HFF-Myc (cell line): ENCODE measurements at regions not wholly inside any gene's neighbourhood (a gene's known extent, or its start where the extent isn't known, plus 50 kb on each side); places are given as distances from the start of the nearest gene placed in this dataset.
"Not testable (repeated sequence)": the region's sequence is repeated elsewhere in the genome, so short reads cannot be mapped to it uniquely, and the experiment has no call there.

Experiments used
- DNase-seq: peaks from one replicate; pipeline ENCODE4 v3.0.0-alpha.2; 2011; ENCODE audit warnings: low read depth; ENCODE audit errors: extremely low read depth
- H3K4me3 ChIP-seq: replicated peaks from 2 replicates; pipeline ENCODE4 v1.5.1; 2011; ENCODE audit warnings: low read depth, mild to moderate bottlenecking, control low read depth, low read length
- TF ChIP-seq, protein P1 (sequence below): IDR thresholded peaks from 2 replicates; pipeline ENCODE4 v1.5.1; 2012; ENCODE audit warnings: mild to moderate bottlenecking, low read depth, low read length, control low read depth; ENCODE audit errors: missing control alignments

DNA sequence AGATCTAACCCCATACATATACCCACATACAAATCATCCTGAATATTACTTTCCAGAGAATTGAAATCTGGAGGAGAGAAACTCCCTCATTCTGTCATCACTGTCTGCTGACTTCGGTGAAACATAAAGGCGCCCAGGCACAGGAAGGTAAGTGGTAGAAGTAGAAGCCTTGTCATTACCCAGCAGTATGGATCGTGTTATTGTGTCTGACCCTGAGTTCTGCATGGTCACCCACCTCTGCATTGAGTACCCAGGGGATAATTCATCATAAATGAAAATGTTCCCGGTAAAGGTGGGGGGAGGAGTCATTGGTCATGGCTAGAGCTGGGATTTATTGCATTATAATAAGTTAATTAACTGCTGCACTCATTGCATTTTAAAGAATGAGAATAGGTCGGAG, 342.6 kb upstream of the PKN2 start:
- DNase-seq: no peak
- TF ChIP-seq, protein P1, sequence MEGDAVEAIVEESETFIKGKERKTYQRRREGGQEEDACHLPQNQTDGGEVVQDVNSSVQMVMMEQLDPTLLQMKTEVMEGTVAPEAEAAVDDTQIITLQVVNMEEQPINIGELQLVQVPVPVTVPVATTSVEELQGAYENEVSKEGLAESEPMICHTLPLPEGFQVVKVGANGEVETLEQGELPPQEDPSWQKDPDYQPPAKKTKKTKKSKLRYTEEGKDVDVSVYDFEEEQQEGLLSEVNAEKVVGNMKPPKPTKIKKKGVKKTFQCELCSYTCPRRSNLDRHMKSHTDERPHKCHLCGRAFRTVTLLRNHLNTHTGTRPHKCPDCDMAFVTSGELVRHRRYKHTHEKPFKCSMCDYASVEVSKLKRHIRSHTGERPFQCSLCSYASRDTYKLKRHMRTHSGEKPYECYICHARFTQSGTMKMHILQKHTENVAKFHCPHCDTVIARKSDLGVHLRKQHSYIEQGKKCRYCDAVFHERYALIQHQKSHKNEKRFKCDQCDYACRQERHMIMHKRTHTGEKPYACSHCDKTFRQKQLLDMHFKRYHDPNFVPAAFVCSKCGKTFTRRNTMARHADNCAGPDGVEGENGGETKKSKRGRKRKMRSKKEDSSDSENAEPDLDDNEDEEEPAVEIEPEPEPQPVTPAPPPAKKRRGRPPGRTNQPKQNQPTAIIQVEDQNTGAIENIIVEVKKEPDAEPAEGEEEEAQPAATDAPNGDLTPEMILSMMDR: no peak
- no peak overlapping the region for H3K4me3 ChIP-seq

DNA sequence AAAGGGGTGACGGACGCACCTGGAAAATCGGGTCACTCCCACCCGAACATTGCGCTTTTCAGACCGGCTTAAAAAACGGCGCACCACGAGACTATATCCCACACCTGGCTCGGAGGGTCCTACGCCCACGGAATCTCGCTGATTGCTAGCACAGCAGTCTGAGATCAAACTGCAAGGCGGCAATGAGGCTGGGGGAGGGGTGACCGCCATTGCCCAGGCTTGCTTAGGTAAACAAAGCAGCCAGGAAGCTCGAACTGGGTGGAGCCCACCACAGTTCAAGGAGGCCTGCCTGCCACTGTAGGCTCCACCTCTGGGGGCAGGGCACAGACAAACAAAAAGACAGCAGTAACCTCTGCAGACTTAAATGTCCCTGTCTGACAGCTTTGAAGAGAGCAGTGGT, 342.0 kb upstream of the PKN2 start:
- DNase-seq: not testable (repeated sequence)

DNA sequence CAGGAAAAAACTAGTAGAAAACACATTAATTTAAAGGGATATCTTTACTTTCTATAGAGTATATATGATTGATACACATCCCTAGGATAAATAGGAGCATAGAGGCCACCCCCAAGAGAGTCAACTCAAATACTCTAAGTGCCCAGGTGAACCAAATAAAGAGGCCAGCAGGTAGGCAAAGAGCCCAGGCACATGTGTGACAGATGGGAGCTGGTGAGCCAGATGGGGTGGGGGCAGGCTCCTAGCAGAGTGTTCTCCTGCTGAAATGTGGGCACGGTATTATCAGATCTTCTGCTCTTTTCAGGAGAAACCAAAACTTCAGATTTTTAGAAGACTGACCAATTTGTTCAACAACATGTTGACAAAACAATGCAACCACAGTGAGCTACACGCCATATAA, 333.4 kb upstream of the PKN2 start:
- TF ChIP-seq, protein P1: no peak
- H3K4me3 ChIP-seq: no peak overlapping the region
- DNase-seq: no peak

More for the DNA sequence above, 342.0 kb upstream of the PKN2 start:
- not testable (repeated sequence) for H3K4me3 ChIP-seq

DNA sequence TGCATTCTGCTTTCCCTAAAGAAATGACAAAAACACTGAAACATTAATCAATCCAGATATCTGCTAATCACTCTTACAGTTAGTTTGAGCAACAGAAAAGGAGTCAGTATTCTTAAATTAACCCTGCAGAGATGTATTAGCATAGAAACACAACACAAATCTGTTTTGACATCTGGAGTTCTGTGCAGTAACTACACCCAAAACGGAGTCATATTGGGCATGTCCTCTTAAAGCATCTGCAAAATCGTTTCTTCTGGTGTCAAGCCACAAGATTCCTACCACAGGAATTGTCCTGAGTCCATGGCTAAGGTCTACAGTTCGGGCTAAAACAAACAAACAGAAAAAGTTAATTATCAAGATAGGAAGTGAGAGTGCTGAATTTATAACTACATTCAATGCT, 332.1 kb upstream of the PKN2 start:
- no peak for DNase-seq
- no peak overlapping the region for H3K4me3 ChIP-seq
- TF ChIP-seq, protein P1: no peak

DNA sequence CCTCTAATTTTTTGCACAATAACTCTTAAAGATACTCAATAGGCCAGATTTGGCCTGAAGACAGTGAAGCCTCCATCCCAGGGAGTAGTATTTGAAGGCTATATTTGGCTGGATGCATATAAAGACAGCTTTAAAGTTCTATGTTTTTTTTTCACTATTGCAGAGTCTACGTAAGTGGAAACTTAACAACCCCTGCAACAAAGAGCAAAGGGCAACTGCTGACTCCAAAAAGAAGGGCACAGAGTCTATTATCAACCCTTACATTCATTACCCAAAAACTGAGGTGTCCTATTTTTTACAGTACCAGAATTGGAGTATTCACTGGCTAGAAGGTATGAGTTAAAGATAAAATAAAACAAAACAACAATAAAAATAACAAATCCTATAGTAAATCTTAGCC, 329.8 kb upstream of the PKN2 start:
- TF ChIP-seq, protein P1: no peak
- H3K4me3 ChIP-seq: no peak overlapping the region
- DNase-seq: no peak

DNA sequence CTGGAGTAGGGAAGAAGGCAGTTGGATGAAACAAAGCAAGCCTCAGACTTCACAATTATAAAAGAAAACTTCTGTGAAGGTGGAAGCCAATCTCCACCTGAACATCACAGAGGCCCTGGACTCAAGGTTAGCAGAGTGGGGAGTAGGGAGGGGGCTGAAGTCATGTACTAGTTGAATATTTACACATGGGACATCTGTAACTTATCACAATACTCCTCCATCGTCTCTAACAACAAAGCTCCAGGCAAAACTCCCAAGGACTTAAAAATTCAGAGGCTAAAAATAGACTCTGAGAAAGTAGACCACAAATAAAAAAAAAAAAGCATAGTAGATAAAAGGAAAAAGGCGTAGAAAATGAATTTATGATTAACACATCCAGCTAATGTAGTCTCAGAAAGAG, 326.3 kb upstream of the PKN2 start:
- no peak for DNase-seq
- H3K4me3 ChIP-seq: no peak overlapping the region
- TF ChIP-seq, protein P1: no peak

DNA sequence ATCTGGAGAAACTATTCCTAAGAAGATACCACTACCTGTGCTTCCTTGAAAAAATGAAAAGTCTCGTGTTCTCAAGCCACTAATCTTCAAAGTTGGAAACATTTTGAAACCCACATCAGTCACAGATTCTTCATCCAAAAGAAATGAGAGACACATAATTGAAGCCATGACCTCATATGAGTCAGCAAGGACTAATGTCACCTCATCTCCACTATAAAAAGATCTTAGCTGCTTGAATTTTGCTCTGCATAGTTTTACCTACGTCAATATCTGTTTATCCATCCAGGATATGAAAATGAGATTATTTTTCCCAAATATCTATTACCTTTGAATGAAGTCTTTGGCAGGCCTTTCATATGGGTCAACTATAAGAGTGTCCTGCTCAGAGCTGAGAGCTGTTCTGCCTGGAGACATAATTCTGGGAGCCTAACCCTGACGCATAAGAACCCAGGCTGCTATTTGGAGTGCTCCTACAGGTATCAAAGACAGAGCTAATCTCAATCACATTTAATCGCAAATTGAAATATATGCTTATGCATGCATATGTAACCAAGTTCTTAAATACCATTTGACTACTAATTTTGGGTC, 312.5 kb upstream of the PKN2 start:
- no peak overlapping the region for H3K4me3 ChIP-seq
- TF ChIP-seq, protein P1: no peak
- no peak for DNase-seq
